ENCODE measurements at regions not wholly inside any gene's neighbourhood (a gene's known extent, or its start where the extent isn't known, plus 50 kb on each side); places are given as distances from the start of the nearest gene placed in this dataset.

- Histone ChIP-seq H3K4me2 (ENCODE audit: low read length) (no peak overlapping the region), H3K27me3 (ENCODE audit: control insufficient read depth, low read length) (0 out of 2 replicates have a peak, but pooled peaks cover 2% of the 10 kb centered on the region), H3F3A (ENCODE audit: control insufficient read depth, insufficient read depth) (no peaks in the 10 kb centered on the region), H4K20me1 (ENCODE audit: control insufficient read depth, insufficient read depth, low read depth, low read length) (no peaks in the 10 kb centered on the region), H3K4me3 (ENCODE audit: low read length) (no peak overlapping the region), H3K27ac (ENCODE audit: low read depth, low read length) (no peak overlapping the region), H3K79me2 (ENCODE audit: control insufficient read depth, low read length) (no peaks in the 10 kb centered on the region), H3K4me1 (ENCODE audit: control insufficient read depth, low read length) (no peaks in the 10 kb centered on the region), H3K36me3 (ENCODE audit: control insufficient read depth, low read length) (no peaks in the 10 kb centered on the region), H3K9me2 (replicated peaks; ENCODE audit: control insufficient read depth, low read length) (no peaks in the 10 kb centered on the region), H3K9me3 (ENCODE audit: control insufficient read depth, insufficient read depth, low read length) (no peaks in the 10 kb centered on the region)
- TF ChIP-seq EZH2phosphoT487 (IDR thresholded peaks at IDR 0.05; ENCODE audit: borderline replicate concordance, low read length) (no peak), CTCF (IDR thresholded peaks at IDR 0.05; ENCODE audit: low read depth, low read length, poor library complexity, severe bottlenecking) (no peak)
Measured at GRCh38 chr6:16929809-16930208, 168.5 kb upstream of the ATXN1 start.

DNA sequence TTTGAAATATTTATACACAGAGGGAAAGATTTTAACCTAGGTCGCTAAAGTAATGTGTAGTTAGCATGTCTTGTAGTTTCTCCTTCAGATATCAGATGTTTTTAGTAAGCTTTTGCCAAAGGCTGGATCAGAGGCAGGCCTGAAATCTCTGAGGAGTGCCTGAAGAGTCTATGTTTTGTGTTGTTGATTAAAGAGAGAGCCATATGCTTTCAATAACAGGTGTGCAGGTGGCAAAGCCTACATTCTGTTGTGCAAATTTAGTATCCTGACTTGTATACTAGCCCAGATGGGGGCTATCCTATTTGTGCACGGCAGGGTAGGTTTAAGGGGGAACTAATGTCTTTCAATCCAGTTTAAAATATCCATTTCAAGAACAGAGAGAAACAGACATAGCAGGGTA lies 167.1 kb upstream of the ATXN1 start:
- no peak for TF ChIP-seq EZH2phosphoT487 (IDR thresholded peaks at IDR 0.05; ENCODE audit: borderline replicate concordance, low read length)
- no peak for TF ChIP-seq CTCF (IDR thresholded peaks at IDR 0.05; ENCODE audit: low read depth, low read length, poor library complexity, severe bottlenecking)
- no peaks in the 10 kb centered on the region for H3F3A ChIP-seq (ENCODE audit: control insufficient read depth, insufficient read depth)
- no peak overlapping the region for H3K27ac ChIP-seq (ENCODE audit: low read depth, low read length)
- H3K4me2 ChIP-seq (ENCODE audit: low read length), result no peak overlapping the region
- H3K9me3 ChIP-seq (ENCODE audit: control insufficient read depth, insufficient read depth, low read length), result no peaks in the 10 kb centered on the region
- no peaks in the 10 kb centered on the region for H3K36me3 ChIP-seq (ENCODE audit: control insufficient read depth, low read length)
- H3K9me2 ChIP-seq (replicated peaks; ENCODE audit: control insufficient read depth, low read length), result no peaks in the 10 kb centered on the region
- H3K27me3 ChIP-seq (ENCODE audit: control insufficient read depth, low read length), result no peaks in the 10 kb centered on the region
- no peaks in the 10 kb centered on the region for H3K79me2 ChIP-seq (ENCODE audit: control insufficient read depth, low read length)
- no peak overlapping the region for H3K4me3 ChIP-seq (ENCODE audit: low read length)
- no peaks in the 10 kb centered on the region for H4K20me1 ChIP-seq (ENCODE audit: control insufficient read depth, insufficient read depth, low read depth, low read length)
- H3K4me1 ChIP-seq (ENCODE audit: control insufficient read depth, low read length), result no peaks in the 10 kb centered on the region

GRCh38 chr6:16927205-16927604 lies 165.9 kb upstream of the ATXN1 start:
- no peak overlapping the region for H3K27ac ChIP-seq (ENCODE audit: low read depth, low read length)
- TF ChIP-seq CTCF (IDR thresholded peaks at IDR 0.05; ENCODE audit: low read depth, low read length, poor library complexity, severe bottlenecking) (no peak), EZH2phosphoT487 (IDR thresholded peaks at IDR 0.05; ENCODE audit: borderline replicate concordance, low read length) (no peak)
- H4K20me1 ChIP-seq (ENCODE audit: control insufficient read depth, insufficient read depth, low read depth, low read length), result no peaks in the 10 kb centered on the region
- no peaks in the 10 kb centered on the region for H3K27me3 ChIP-seq (ENCODE audit: control insufficient read depth, low read length)
- no peaks in the 10 kb centered on the region for H3F3A ChIP-seq (ENCODE audit: control insufficient read depth, insufficient read depth)
- H3K79me2 ChIP-seq (ENCODE audit: control insufficient read depth, low read length), result no peaks in the 10 kb centered on the region
- no peaks in the 10 kb centered on the region for H3K9me2 ChIP-seq (replicated peaks; ENCODE audit: control insufficient read depth, low read length)
- H3K9me3 ChIP-seq (ENCODE audit: control insufficient read depth, insufficient read depth, low read length), result no peaks in the 10 kb centered on the region
- H3K36me3 ChIP-seq (ENCODE audit: control insufficient read depth, low read length), result no peaks in the 10 kb centered on the region
- no peaks in the 10 kb centered on the region for H3K4me1 ChIP-seq (ENCODE audit: control insufficient read depth, low read length)
- H3K4me2 ChIP-seq (ENCODE audit: low read length), result no peak overlapping the region
- no peak overlapping the region for H3K4me3 ChIP-seq (ENCODE audit: low read length)

DNA sequence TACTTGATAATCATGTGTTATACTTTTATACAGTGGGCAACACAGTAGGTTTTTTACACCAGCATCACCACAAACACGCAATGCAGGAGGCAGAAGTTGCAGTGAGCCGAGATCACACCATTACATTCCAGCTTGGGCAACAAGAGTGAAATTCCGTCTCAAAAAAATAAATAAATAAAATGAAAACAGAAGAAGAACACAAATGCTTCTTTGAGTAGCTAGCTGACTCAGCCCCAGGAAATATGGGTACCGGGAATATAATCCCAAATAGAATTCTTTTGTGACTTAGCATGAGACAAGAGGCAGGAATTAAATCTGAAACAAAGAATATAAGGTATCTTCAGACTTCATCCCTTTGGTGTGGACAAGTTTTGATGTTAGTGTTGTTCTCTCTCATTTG lies 164.2 kb upstream of the ATXN1 start:
- Histone ChIP-seq H3K9me2 (replicated peaks; ENCODE audit: control insufficient read depth, low read length) (no peaks in the 10 kb centered on the region), H3F3A (ENCODE audit: control insufficient read depth, insufficient read depth) (no peaks in the 10 kb centered on the region), H4K20me1 (ENCODE audit: control insufficient read depth, insufficient read depth, low read depth, low read length) (no peaks in the 10 kb centered on the region), H3K4me3 (ENCODE audit: low read length) (no peak overlapping the region), H3K36me3 (ENCODE audit: control insufficient read depth, low read length) (no peaks in the 10 kb centered on the region), H3K79me2 (ENCODE audit: control insufficient read depth, low read length) (no peaks in the 10 kb centered on the region), H3K27ac (ENCODE audit: low read depth, low read length) (no peak overlapping the region), H3K4me1 (ENCODE audit: control insufficient read depth, low read length) (no peaks in the 10 kb centered on the region), H3K9me3 (ENCODE audit: control insufficient read depth, insufficient read depth, low read length) (no peaks in the 10 kb centered on the region), H3K4me2 (ENCODE audit: low read length) (no peak overlapping the region), H3K27me3 (ENCODE audit: control insufficient read depth, low read length) (no peaks in the 10 kb centered on the region)
- TF ChIP-seq CTCF (IDR thresholded peaks at IDR 0.05; ENCODE audit: low read depth, low read length, poor library complexity, severe bottlenecking), result no peak
- TF ChIP-seq EZH2phosphoT487 (IDR thresholded peaks at IDR 0.05; ENCODE audit: borderline replicate concordance, low read length), result no peak
